22Rv1 (cell line): ENCODE measurements at regions not wholly inside any gene's neighbourhood (a gene's known extent, or its start where the extent isn't known, plus 50 kb on each side); places are given as distances from the start of the nearest gene placed in this dataset.

Experiments used
- H3K27ac ChIP-seq: fragments of 450-650 bp; 2 replicates; pipeline ENCODE4 v1.5.1; 2017
- CTCF ChIP-seq: fragments of 450-650 bp; IDR thresholded peaks from 2 replicates; pipeline ENCODE4 v1.5.1; 2017; ENCODE audit warnings: mild to moderate bottlenecking
- ZFX ChIP-seq: fragments of 450-650 bp; IDR thresholded peaks from 2 replicates; pipeline ENCODE4 v1.6.1; 2017; ENCODE audit warnings: antibody characterized with exemption, borderline replicate concordance

DNA sequence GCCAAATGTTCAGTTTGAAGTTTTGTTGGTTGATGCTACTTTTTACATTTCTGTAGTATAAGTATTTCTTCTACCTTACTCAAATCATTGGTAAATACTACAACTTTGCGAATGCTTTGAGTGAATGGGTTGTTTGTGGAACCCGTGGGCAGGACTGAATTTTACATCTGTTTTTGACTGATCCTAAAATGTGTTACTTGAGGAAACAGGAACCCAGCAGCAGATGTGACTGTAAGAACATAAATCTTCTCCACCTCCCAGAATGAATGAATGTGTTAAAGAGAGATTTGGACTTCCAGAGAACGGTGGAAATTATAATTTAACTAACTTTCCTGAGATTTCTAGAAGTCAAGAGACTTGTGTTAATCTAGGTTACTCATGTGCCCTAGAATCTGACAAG is 728.5 kb upstream of the MARCKS start:
- peak overlapping the region; percentile 54; the same call in 1 of the 2 replicates for H3K27ac ChIP-seq
- TF ChIP-seq CTCF (no peak), ZFX (no peak)

DNA sequence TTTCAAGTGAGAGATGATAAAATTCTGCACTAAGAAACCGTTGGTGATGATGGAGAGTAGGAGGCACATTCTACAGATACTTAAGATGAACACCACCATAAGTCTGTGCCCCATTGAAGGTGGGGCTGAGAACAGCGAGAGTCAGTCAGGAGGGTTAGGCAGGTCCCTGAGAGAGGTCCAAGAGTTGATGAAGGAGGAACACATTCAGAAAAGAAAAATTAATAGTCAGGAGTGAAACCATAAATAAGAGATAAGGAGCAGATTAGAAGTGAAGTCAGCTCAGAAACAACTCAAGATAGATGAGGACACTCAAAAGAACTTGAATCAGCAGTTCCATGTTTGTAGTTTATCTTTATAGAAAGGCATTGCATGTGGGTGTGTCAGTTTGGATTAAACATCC is 727.2 kb upstream of the MARCKS start:
- no peak for TF ChIP-seq CTCF
- no peak for TF ChIP-seq ZFX
- H3K27ac ChIP-seq = peak overlapping the region; percentile 54

GRCh38 chr6:113137426-113137825 is 719.7 kb upstream of the MARCKS start:
- H3K27ac ChIP-seq = no peak overlapping the region
- TF ChIP-seq CTCF (no peak), ZFX (no peak)

DNA sequence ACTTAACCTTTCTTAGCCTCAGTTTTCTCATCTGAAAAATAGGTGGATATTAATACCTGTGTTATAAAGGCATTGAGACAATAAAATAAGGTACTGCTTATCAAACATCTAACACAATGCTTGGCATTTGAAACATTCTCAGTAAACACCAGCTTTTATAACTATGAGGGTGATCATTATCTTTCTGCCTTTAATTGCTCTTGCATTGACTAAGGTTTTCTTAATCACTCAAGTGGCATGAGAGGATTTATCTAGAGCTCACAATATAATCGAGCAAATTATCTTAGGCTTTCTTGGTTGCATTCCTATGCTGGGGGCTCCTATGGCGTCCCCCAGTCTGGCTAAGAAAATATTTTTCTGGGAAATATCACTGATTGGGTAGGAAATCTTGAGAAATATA is 716.4 kb upstream of the MARCKS start:
- TF ChIP-seq ZFX = no peak
- no peak for TF ChIP-seq CTCF
- H3K27ac ChIP-seq = no peak overlapping the region

- TF ChIP-seq CTCF = no peak
- TF ChIP-seq ZFX = no peak
- H3K27ac ChIP-seq = no peak overlapping the region
Observed at GRCh38 chr6:113141901-113142300, 715.2 kb upstream of the MARCKS start.

DNA sequence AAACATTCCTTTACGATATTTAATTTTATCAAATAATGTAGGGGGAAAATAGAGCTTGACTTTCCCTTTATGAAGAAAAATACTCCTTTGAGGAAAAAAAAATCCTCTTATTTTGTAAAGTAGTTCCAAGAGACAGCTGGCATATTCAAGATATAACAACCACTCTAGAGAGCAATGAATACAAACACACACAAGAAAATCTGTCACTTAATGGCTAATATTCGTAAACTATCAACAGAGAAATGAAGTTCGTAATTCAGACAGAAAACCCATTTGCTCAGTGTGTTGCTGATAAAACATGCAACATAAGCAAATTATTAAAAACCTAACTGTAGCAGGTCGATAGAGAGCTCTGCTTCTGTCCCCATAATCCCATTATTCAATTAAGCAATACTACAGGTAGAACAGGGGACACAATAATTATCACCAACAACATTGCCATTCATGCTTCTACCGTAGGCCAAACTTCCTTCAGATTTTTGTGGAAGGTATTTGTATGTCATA is 714.4 kb upstream of the MARCKS start:
- TF ChIP-seq CTCF = no peak
- no peak for TF ChIP-seq ZFX

GRCh38 chr6:113143206-113143605 is 713.9 kb upstream of the MARCKS start:
- no peak overlapping the region for H3K27ac ChIP-seq
- TF ChIP-seq ZFX (no peak), CTCF (no peak)

More for the DNA sequence above, 714.4 kb upstream of the MARCKS start:
- H3K27ac ChIP-seq = no peak overlapping the region
